ENCODE measurements at regions not wholly inside any gene's neighbourhood (a gene's known extent, or its start where the extent isn't known, plus 50 kb on each side); places are given as distances from the start of the nearest gene placed in this dataset.
"Not testable (repeated sequence)": the region's sequence is repeated elsewhere in the genome, so short reads cannot be mapped to it uniquely, and the experiment has no call there.

- DNase-seq = no peak
Measured at GRCh38 chr2:72003796-72004195, 143.9 kb downstream of the CYP26B1 start.

- DNase-seq = no peak
Measured at GRCh38 chr2:72003124-72003523, 144.5 kb downstream of the CYP26B1 start.

- no peak for DNase-seq
Measured at GRCh38 chr2:72001937-72002690, 145.5 kb downstream of the CYP26B1 start.

- DNase-seq = no peak
Measured at GRCh38 chr2:72000110-72000509, 147.6 kb downstream of the CYP26B1 start.

- no peak for DNase-seq
Measured at GRCh38 chr2:71999580-71999979, 148.1 kb downstream of the CYP26B1 start.

- DNase-seq = no peak
Measured at GRCh38 chr2:71997843-71998242, 149.8 kb downstream of the CYP26B1 start.

GRCh38 chr2:71995067-71995665 is 152.5 kb downstream of the CYP26B1 start:
- DNase-seq = no peak

GRCh38 chr2:71992036-71992435 is 155.6 kb downstream of the CYP26B1 start:
- no peak for DNase-seq

GRCh38 chr2:71991397-71991796 is 156.3 kb downstream of the CYP26B1 start:
- no peak for DNase-seq

GRCh38 chr2:71990826-71991225 is 156.8 kb downstream of the CYP26B1 start:
- DNase-seq = no peak

GRCh38 chr2:71990122-71990521 is 157.5 kb downstream of the CYP26B1 start:
- no peak for DNase-seq

GRCh38 chr2:71989671-71990070 is 158.0 kb downstream of the CYP26B1 start:
- no peak for DNase-seq

GRCh38 chr2:71988170-71988569 is 159.5 kb downstream of the CYP26B1 start:
- no peak for DNase-seq

- no peak for DNase-seq
Measured at GRCh38 chr2:71976685-71977084, 171.0 kb downstream of the CYP26B1 start.

GRCh38 chr2:71974846-71975245 is 172.8 kb downstream of the CYP26B1 start:
- DNase-seq = no peak

- DNase-seq = no peak
Measured at GRCh38 chr2:71971493-71971892, 176.2 kb downstream of the CYP26B1 start.

- DNase-seq = no peak
Measured at GRCh38 chr2:71965530-71965929, 182.1 kb downstream of the CYP26B1 start.

- no peak for DNase-seq
Measured at GRCh38 chr2:71962911-71963694, 184.6 kb downstream of the CYP26B1 start.

GRCh38 chr2:71962350-71962749 is 185.3 kb downstream of the CYP26B1 start:
- DNase-seq = no peak

- no peak for DNase-seq
Measured at GRCh38 chr2:71961289-71962027, 186.2 kb downstream of the CYP26B1 start.

GRCh38 chr2:71959494-71959893 is 188.2 kb downstream of the CYP26B1 start:
- no peak for DNase-seq

GRCh38 chr2:71958426-71958825 is 189.2 kb downstream of the CYP26B1 start:
- DNase-seq = not testable (repeated sequence)

- DNase-seq = no peak
Measured at GRCh38 chr2:71952572-71953188, 195.0 kb downstream of the CYP26B1 start.
